RPMI7951 (cell line): ENCODE measurements at regions not wholly inside any gene's neighbourhood (a gene's known extent, or its start where the extent isn't known, plus 50 kb on each side); places are given as distances from the start of the nearest gene placed in this dataset.
"Not testable (repeated sequence)": the region's sequence is repeated elsewhere in the genome, so short reads cannot be mapped to it uniquely, and the experiment has no call there.

Experiments used
- DNase-seq: peaks from one replicate; pipeline ENCODE4 v3.0.0-alpha.2; 2012; ENCODE audit warnings: low read depth

GRCh38 chr3:18124501-18124900, 300.6 kb downstream of the SATB1 start:
- peak; percentile 91 for DNase-seq

GRCh38 chr3:18122264-18122663, 302.9 kb downstream of the SATB1 start:
- peak; percentile 74 for DNase-seq

- DNase-seq = no peak
Measured at GRCh38 chr3:18121020-18121419, 304.1 kb downstream of the SATB1 start.

- no peak for DNase-seq
Measured at GRCh38 chr3:18119866-18120265, 305.3 kb downstream of the SATB1 start.

GRCh38 chr3:18114894-18115293, 310.2 kb downstream of the SATB1 start:
- DNase-seq = no peak

GRCh38 chr3:18113417-18113816, 311.7 kb downstream of the SATB1 start:
- no peak for DNase-seq

- no peak for DNase-seq
Measured at GRCh38 chr3:18112674-18113375, 312.3 kb downstream of the SATB1 start.

- peak; percentile 78 for DNase-seq
Measured at GRCh38 chr3:18111796-18112232, 313.3 kb downstream of the SATB1 start.

GRCh38 chr3:18103591-18103990, 321.5 kb downstream of the SATB1 start:
- no peak for DNase-seq

GRCh38 chr3:18100121-18100520, 325.0 kb downstream of the SATB1 start:
- peak; percentile 54 for DNase-seq

GRCh38 chr3:18099611-18100010, 325.5 kb downstream of the SATB1 start:
- DNase-seq = no peak

- DNase-seq = peak; percentile 99
Measured at GRCh38 chr3:18098960-18099587, 326.1 kb downstream of the SATB1 start.

GRCh38 chr3:18097989-18098388, 327.1 kb downstream of the SATB1 start:
- DNase-seq = no peak

- no peak for DNase-seq
Measured at GRCh38 chr3:18097473-18097872, 327.7 kb downstream of the SATB1 start.

- DNase-seq = no peak
Measured at GRCh38 chr3:18092726-18093125, 332.4 kb downstream of the SATB1 start.

GRCh38 chr3:18090377-18090776, 334.8 kb downstream of the SATB1 start:
- DNase-seq = no peak

- no peak for DNase-seq
Measured at GRCh38 chr3:18087988-18088387, 337.2 kb downstream of the SATB1 start.

- no peak for DNase-seq
Measured at GRCh38 chr3:18086760-18087159, 338.4 kb downstream of the SATB1 start.

GRCh38 chr3:18086078-18086477, 339.1 kb downstream of the SATB1 start:
- DNase-seq = no peak

- DNase-seq = no peak
Measured at GRCh38 chr3:18085429-18085828, 339.7 kb downstream of the SATB1 start.

GRCh38 chr3:18083273-18083590, 340.8 kb upstream of the TBC1D5 start:
- DNase-seq = not testable (repeated sequence)

GRCh38 chr3:18082551-18083272, 340.3 kb upstream of the TBC1D5 start:
- DNase-seq = no peak

- peak; percentile 57 for DNase-seq
Measured at GRCh38 chr3:18080198-18080689, 337.8 kb upstream of the TBC1D5 start.
